ENCODE measurements at regions not wholly inside any gene's neighbourhood (a gene's known extent, or its start where the extent isn't known, plus 50 kb on each side); places are given as distances from the start of the nearest gene placed in this dataset.
"Not testable (repeated sequence)": the region's sequence is repeated elsewhere in the genome, so short reads cannot be mapped to it uniquely, and the experiment has no call there.

DNA sequence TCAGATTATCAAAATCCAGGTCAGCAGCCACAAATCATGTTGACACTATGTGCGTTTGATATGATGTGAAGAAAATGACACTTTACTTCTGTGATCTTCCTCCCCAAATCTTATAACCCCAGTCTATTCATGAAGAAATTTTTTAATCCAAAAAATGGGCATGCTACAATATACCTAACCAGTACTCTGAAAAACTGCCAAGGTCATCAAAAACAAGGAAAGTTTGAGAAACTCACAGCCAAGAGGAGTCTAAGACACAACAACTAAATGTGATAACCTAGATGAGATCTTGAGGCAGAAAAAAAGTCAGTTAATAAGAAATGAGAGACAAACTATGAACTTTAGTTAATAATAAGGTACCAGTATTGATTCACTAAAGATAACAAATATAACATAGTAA, 200.6 kb upstream of the IRAK1BP1 start:
- intact Hi-C loops (cut with micrococcal nuclease; ENCODE audit: unreplicated experiment) = no loop called here
- TF ChIP-seq, protein P1, sequence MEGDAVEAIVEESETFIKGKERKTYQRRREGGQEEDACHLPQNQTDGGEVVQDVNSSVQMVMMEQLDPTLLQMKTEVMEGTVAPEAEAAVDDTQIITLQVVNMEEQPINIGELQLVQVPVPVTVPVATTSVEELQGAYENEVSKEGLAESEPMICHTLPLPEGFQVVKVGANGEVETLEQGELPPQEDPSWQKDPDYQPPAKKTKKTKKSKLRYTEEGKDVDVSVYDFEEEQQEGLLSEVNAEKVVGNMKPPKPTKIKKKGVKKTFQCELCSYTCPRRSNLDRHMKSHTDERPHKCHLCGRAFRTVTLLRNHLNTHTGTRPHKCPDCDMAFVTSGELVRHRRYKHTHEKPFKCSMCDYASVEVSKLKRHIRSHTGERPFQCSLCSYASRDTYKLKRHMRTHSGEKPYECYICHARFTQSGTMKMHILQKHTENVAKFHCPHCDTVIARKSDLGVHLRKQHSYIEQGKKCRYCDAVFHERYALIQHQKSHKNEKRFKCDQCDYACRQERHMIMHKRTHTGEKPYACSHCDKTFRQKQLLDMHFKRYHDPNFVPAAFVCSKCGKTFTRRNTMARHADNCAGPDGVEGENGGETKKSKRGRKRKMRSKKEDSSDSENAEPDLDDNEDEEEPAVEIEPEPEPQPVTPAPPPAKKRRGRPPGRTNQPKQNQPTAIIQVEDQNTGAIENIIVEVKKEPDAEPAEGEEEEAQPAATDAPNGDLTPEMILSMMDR (conservative IDR thresholded peaks at IDR 0.05; ENCODE audit: low read depth, low read length) = no peak
- TF ChIP-seq EZH2 (IDR thresholded peaks at IDR 0.05; ENCODE audit: borderline replicate concordance, low read depth, low read length, poor library complexity, severe bottlenecking) = no peak
- BruUV-seq (replicated peaks) = no TSS peak

DNA sequence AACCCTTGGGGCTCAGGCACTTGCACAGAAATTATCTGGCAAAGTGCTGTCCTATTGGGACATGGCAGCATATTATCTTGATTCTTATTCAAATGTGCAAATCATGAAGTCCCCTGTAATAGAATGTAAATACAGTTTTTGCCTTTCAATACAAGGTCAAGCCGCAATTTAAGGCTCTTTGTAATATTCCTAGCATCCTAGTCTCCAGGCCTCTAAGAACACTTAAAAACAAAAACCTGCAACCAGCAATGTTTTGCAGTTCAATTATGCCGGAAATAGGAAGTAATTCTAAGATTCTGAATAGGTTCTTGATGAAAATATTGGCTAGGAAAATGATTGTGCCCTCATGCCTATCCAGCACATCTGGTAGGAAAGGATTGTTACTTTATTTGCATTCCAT, 197.2 kb upstream of the IRAK1BP1 start:
- intact Hi-C loops (cut with micrococcal nuclease; ENCODE audit: unreplicated experiment) = no loop called here
- CTCF ChIA-PET = no interaction called here

More for the DNA sequence above, 200.6 kb upstream of the IRAK1BP1 start:
- Histone ChIP-seq H3K4me1 (ENCODE audit: insufficient read depth, low read length, poor library complexity, severe bottlenecking) (no peaks in the 10 kb centered on the region), H3K27ac (ENCODE audit: low read depth, low read length, poor library complexity, severe bottlenecking) (no peak overlapping the region), H3K27me3 (replicated peaks; ENCODE audit: insufficient read depth, low read depth, low read length, poor library complexity) (no peaks in the 10 kb centered on the region), H3K4me3 (ENCODE audit: low read depth, low read length, poor library complexity, severe bottlenecking) (no peak overlapping the region), H3K36me3 (ENCODE audit: insufficient read depth, low read length, poor library complexity, severe bottlenecking) (no peaks in the 10 kb centered on the region), H3K9me3 (ENCODE audit: low read depth, low read length, poor library complexity, severe bottlenecking) (no peaks in the 10 kb centered on the region)
- CTCF ChIA-PET = no interaction called here
- DNase-seq (ENCODE audit: low spot score) = no peak
- POLR2A ChIA-PET (ENCODE audit: low non-redundant PET) = no interaction called here

DNA sequence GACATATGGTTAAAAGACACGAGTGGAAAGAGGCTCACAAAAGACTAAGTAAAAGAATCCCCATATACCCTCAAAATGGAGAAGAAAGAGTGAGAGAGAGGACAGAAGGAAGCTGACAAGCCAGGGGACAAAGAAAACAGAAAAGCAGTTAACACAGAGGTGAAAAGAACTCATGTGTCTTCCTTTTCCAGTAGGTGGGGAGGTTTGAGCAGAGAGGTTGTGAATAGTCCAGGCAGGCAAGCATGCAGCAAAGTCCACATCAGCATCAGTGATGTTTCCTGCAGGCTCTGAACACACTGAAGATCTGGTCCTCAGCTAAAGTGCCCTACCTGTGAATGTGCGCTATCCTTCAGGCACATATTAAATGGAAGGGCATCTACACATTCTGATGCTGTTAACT, 196.5 kb upstream of the IRAK1BP1 start:
- Histone ChIP-seq H3K4me3 (ENCODE audit: low read depth, low read length, poor library complexity, severe bottlenecking) (no peak overlapping the region), H3K9me3 (ENCODE audit: low read depth, low read length, poor library complexity, severe bottlenecking) (no peaks in the 10 kb centered on the region), H3K27ac (ENCODE audit: low read depth, low read length, poor library complexity, severe bottlenecking) (no peak overlapping the region), H3K36me3 (ENCODE audit: insufficient read depth, low read length, poor library complexity, severe bottlenecking) (no peaks in the 10 kb centered on the region), H3K27me3 (replicated peaks; ENCODE audit: insufficient read depth, low read depth, low read length, poor library complexity) (no peaks in the 10 kb centered on the region), H3K4me1 (ENCODE audit: insufficient read depth, low read length, poor library complexity, severe bottlenecking) (no peaks in the 10 kb centered on the region)
- CTCF ChIA-PET = no interaction called here
- BruUV-seq (replicated peaks) = no TSS peak
- TF ChIP-seq, protein P1 (conservative IDR thresholded peaks at IDR 0.05; ENCODE audit: low read depth, low read length) = no peak
- intact Hi-C loops (cut with micrococcal nuclease; ENCODE audit: unreplicated experiment) = no loop called here
- POLR2A ChIA-PET (ENCODE audit: low non-redundant PET) = no interaction called here
- no peak for DNase-seq (ENCODE audit: low spot score)

More for the DNA sequence above, 197.2 kb upstream of the IRAK1BP1 start:
- H3K9me3 ChIP-seq (ENCODE audit: low read depth, low read length, poor library complexity, severe bottlenecking) = no peaks in the 10 kb centered on the region
- no TSS peak for BruUV-seq (replicated peaks)
- H3K4me3 ChIP-seq (ENCODE audit: low read depth, low read length, poor library complexity, severe bottlenecking) = no peak overlapping the region
- no peak for TF ChIP-seq EZH2 (IDR thresholded peaks at IDR 0.05; ENCODE audit: borderline replicate concordance, low read depth, low read length, poor library complexity, severe bottlenecking)
- TF ChIP-seq, protein P1 (conservative IDR thresholded peaks at IDR 0.05; ENCODE audit: low read depth, low read length) = no peak
- H3K27ac ChIP-seq (ENCODE audit: low read depth, low read length, poor library complexity, severe bottlenecking) = no peak overlapping the region
- H3K36me3 ChIP-seq (ENCODE audit: insufficient read depth, low read length, poor library complexity, severe bottlenecking) = no peaks in the 10 kb centered on the region
- H3K27me3 ChIP-seq (replicated peaks; ENCODE audit: insufficient read depth, low read depth, low read length, poor library complexity) = no peaks in the 10 kb centered on the region
- no peaks in the 10 kb centered on the region for H3K4me1 ChIP-seq (ENCODE audit: insufficient read depth, low read length, poor library complexity, severe bottlenecking)
- DNase-seq (ENCODE audit: low spot score) = no peak
- POLR2A ChIA-PET (ENCODE audit: low non-redundant PET) = no interaction called here

DNA sequence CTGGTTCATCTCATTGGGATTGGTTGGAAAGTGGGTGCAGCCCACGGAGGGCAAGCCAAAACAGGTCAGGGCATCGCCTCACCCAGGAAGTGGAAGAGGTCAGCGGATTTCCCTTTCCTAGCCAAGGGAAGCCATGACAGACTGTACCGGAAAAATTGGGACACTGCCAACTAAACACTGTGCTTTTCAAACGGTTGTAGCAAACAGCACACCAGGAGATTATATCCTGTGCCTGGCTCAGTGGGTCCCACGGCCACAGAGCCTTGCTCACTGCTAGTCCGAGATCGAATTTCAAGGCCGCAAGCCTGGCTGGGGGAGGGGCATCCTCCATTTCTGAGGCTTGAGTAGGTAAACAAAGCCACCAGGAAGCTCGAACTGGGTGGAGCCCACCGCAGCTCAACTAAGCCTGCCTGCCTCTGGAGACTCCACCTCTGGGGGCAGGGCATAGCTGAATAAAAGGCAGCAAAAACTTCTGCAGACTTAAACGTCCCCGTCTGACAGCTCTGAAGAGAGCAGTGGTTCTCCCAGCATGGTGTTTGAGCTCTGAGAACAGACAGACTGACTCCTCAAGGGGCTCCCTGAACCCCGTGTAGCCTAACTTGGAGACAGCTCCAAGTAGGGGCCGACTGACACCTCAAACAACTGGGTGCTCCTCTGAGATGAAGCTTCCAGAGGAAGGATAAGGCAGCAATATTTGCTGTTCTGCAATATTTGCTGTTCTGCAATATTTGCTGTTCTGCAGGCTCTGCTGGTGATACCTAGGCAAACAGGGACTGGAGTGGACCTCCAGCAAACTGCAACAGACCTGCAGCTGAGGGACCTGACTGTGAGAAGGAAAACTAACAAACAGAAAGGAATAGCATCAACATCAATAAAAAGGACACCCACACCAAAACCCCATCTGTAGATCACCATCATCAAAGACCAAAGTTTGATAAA, 191.0 kb upstream of the IRAK1BP1 start:
- CTCF ChIA-PET; H3K4me3 ChIP-seq (ENCODE audit: low read depth, low read length, poor library complexity, severe bottlenecking); POLR2A ChIA-PET (ENCODE audit: low non-redundant PET); H3K27me3 ChIP-seq (replicated peaks; ENCODE audit: insufficient read depth, low read depth, low read length, poor library complexity); H3K27ac ChIP-seq (ENCODE audit: low read depth, low read length, poor library complexity, severe bottlenecking); H3K9me3 ChIP-seq (ENCODE audit: low read depth, low read length, poor library complexity, severe bottlenecking); BruUV-seq (replicated peaks); H3K36me3 ChIP-seq (ENCODE audit: insufficient read depth, low read length, poor library complexity, severe bottlenecking); DNase-seq (ENCODE audit: low spot score); intact Hi-C loops (cut with micrococcal nuclease; ENCODE audit: unreplicated experiment); H3K4me1 ChIP-seq (ENCODE audit: insufficient read depth, low read length, poor library complexity, severe bottlenecking): not testable (repeated sequence)
